ENCODE measurements at regions not wholly inside any gene's neighbourhood (a gene's known extent, or its start where the extent isn't known, plus 50 kb on each side); places are given as distances from the start of the nearest gene placed in this dataset.

GRCh38 chr3:72137865-72138861 lies 353.2 kb upstream of the PROK2 start:
- TF ChIP-seq POLR2AphosphoS5 (IDR thresholded peaks at IDR 0.05), result no peak
- TF ChIP-seq EP300 (IDR thresholded peaks at IDR 0.05), result no peak
- TF ChIP-seq, protein P1, sequence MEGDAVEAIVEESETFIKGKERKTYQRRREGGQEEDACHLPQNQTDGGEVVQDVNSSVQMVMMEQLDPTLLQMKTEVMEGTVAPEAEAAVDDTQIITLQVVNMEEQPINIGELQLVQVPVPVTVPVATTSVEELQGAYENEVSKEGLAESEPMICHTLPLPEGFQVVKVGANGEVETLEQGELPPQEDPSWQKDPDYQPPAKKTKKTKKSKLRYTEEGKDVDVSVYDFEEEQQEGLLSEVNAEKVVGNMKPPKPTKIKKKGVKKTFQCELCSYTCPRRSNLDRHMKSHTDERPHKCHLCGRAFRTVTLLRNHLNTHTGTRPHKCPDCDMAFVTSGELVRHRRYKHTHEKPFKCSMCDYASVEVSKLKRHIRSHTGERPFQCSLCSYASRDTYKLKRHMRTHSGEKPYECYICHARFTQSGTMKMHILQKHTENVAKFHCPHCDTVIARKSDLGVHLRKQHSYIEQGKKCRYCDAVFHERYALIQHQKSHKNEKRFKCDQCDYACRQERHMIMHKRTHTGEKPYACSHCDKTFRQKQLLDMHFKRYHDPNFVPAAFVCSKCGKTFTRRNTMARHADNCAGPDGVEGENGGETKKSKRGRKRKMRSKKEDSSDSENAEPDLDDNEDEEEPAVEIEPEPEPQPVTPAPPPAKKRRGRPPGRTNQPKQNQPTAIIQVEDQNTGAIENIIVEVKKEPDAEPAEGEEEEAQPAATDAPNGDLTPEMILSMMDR (IDR thresholded peaks at IDR 0.05), result no peak
- TF ChIP-seq POLR2A (IDR thresholded peaks at IDR 0.05), result no peak

Data from gastroesophageal sphincter (tissue), 3 donors.